Neutrophil (primary cell): ENCODE measurements at regions not wholly inside any gene's neighbourhood (a gene's known extent, or its start where the extent isn't known, plus 50 kb on each side); places are given as distances from the start of the nearest gene placed in this dataset.

Experiments used
- H3K27ac ChIP-seq: fragments of 200-600 bp; sonication (generic); 2 replicates; pipeline ENCODE4 v1.5.1; 2016; ENCODE audit warnings: mild to moderate bottlenecking, moderate library complexity
- H3K27me3 ChIP-seq: fragments of 200-600 bp; sonication (generic); 2 replicates; pipeline ENCODE4 v1.6.0; 2016; ENCODE audit warnings: mild to moderate bottlenecking
- H3K36me3 ChIP-seq: fragments of 200-600 bp; sonication (generic); 2 replicates; pipeline ENCODE4 v1.5.1; 2017
- H3K4me1 ChIP-seq, 2 experiments: fragments of 200-600 bp in 1 of 2; sonication (generic) in 1 of 2; 1 replicate in 1 of 2; 2 replicates in 1 of 2; pipeline versions ENCODE4 v1.5.1 to v1.6.1; 2013 to 2016; ENCODE audit warnings: low read depth in 1 of 2, low read length in 1 of 2, mild to moderate bottlenecking in 1 of 2, moderate library complexity in 1 of 2; ENCODE audit not compliant: control insufficient read depth in 1 of 2, insufficient read depth in 1 of 2
- H3K4me3 ChIP-seq, 2 experiments: fragments of 200-600 bp in 1 of 2; sonication (generic) in 1 of 2; 1 replicate in 1 of 2; 2 replicates in 1 of 2; pipeline ENCODE4 v1.5.1; 2013 to 2016; ENCODE audit warnings: low read depth in 1 of 2, low read length in 1 of 2, mild to moderate bottlenecking in 1 of 2, moderate library complexity in 1 of 2
- H3K9me3 ChIP-seq: fragments of 200-600 bp; sonication (generic); 2 replicates; pipeline ENCODE4 v1.5.1; 2016
- CTCF ChIP-seq: fragments of 200-600 bp; sonication (generic); IDR thresholded peaks from 2 replicates; pipeline ENCODE4 v1.5.1; 2016; ENCODE audit warnings: antibody characterized with exemption

- no peak overlapping the region for H3K4me3 ChIP-seq
- H3K27ac ChIP-seq = no peak overlapping the region
- H3K36me3 ChIP-seq = no peaks in the 10 kb centered on the region
- no peaks in the 10 kb centered on the region for H3K27me3 ChIP-seq
- no peaks in the 10 kb centered on the region for H3K4me1 ChIP-seq
- H3K9me3 ChIP-seq = no peaks in the 10 kb centered on the region
- no peak for TF ChIP-seq CTCF
These were observed 251.3 kb upstream of the FGGY start for GRCh38 chr1:59045636-59046035.

DNA sequence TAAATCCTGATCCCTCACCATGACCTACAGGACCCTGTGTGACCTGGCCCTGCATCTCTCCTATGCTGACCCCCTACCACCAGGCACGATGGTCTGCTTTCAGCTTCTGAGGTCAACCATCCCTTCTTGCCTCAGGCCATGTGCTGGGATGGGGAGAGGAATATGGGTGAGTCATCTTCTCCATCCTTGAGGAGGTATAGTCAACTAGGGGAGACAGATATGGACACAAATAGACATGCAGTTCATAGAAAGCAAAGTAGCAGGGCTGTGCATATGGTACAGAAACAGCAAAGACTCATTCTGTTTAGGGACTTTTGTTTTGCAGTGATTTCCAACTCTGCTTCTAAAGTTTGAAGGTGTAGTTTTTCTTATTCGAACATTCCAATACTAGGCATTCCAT lies 250.8 kb upstream of the FGGY start:
- Histone ChIP-seq H3K27me3 (no peaks in the 10 kb centered on the region), H3K4me1 (no peaks in the 10 kb centered on the region), H3K9me3 (no peaks in the 10 kb centered on the region), H3K27ac (no peak overlapping the region), H3K4me3 (no peak overlapping the region), H3K36me3 (no peaks in the 10 kb centered on the region)
- no peak for TF ChIP-seq CTCF

DNA sequence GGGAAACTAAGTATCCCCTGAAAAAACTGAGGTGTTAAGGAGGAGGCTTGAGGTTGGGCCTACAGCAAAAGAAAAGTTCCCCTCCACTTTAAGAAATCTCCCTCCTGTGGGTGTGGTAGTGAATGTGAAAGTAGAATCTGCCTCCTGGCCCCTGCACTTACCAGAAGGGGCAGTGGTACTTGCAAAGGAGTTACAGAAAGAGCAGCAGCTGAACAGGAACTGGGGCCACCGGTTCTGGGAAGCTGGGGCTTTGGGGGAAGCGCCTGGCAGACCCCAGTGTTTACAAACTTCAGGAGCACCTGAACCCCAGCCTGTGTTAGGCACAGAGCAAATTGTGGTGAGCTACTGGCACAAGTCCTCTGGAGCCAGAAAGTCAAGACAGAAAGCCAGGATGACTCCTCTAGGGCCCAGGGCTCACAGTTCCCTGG lies 250.2 kb upstream of the FGGY start:
- no peak for TF ChIP-seq CTCF
- H3K27ac ChIP-seq = no peak overlapping the region
- H3K9me3 ChIP-seq = no peaks in the 10 kb centered on the region
- H3K4me1 ChIP-seq = no peaks in the 10 kb centered on the region
- H3K36me3 ChIP-seq = no peaks in the 10 kb centered on the region
- H3K4me3 ChIP-seq = no peak overlapping the region
- no peaks in the 10 kb centered on the region for H3K27me3 ChIP-seq

DNA sequence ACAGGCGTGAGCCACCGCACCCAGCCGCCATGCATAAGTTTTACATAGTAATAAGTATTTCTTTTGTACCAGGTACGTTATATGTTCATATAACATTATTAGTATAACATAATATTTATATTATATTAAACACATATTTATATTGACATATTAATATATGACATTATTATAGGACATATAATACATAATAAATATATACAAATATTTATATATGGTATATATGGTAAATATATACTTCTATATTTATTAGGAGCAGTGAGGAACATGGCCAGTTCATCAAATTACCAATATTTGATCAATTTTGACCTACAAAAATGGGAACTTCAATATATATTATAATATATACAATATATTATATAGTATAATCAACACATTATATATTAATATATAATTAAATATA lies 245.9 kb upstream of the FGGY start:
- Histone ChIP-seq H3K36me3 (no peaks in the 10 kb centered on the region), H3K4me1 (no peaks in the 10 kb centered on the region), H3K9me3 (no peaks in the 10 kb centered on the region), H3K27ac (no peak overlapping the region), H3K4me3 (no peak overlapping the region), H3K27me3 (no peaks in the 10 kb centered on the region)
- no peak for TF ChIP-seq CTCF

- H3K4me1 ChIP-seq = no peaks in the 10 kb centered on the region
- no peak overlapping the region for H3K27ac ChIP-seq
- H3K4me3 ChIP-seq = no peak overlapping the region
- H3K27me3 ChIP-seq = no peaks in the 10 kb centered on the region
- no peak for TF ChIP-seq CTCF
- no peaks in the 10 kb centered on the region for H3K9me3 ChIP-seq
- H3K36me3 ChIP-seq = no peaks in the 10 kb centered on the region
These were observed 244.7 kb upstream of the FGGY start for GRCh38 chr1:59052166-59052590.

GRCh38 chr1:59054172-59054571 lies 242.7 kb upstream of the FGGY start:
- no peaks in the 10 kb centered on the region for H3K27me3 ChIP-seq
- no peaks in the 10 kb centered on the region for H3K4me1 ChIP-seq
- no peaks in the 10 kb centered on the region for H3K9me3 ChIP-seq

More at GRCh38 chr1:59054172-59054571, 242.7 kb upstream of the FGGY start:
- no peak overlapping the region for H3K27ac ChIP-seq
- H3K4me3 ChIP-seq = no peak overlapping the region
- no peaks in the 10 kb centered on the region for H3K36me3 ChIP-seq
- TF ChIP-seq CTCF = no peak
